A673 (cell line): ENCODE measurements at regions not wholly inside any gene's neighbourhood (a gene's known extent, or its start where the extent isn't known, plus 50 kb on each side); places are given as distances from the start of the nearest gene placed in this dataset.

Experiments
- BruUV-seq: library from RNA; stranded (reverse); fragments of 400-500 nt; replicated peaks from 2 replicates; lab custom pipeline; 2021; lab: Mats Ljungman, UMichigan
- CTCF ChIA-PET: fragments of 300-600 bp; sonication (Branson Sonifier 250); formaldehyde crosslinking; loops from one replicate; lab custom pipeline; 2022; ENCODE audit warnings: antibody characterized with exemption; lab: Charles Lee
- POLR2A ChIA-PET: fragments of 300-600 bp; sonication (Branson Sonifier 250); formaldehyde crosslinking; loops from one replicate; lab custom pipeline; 2022; ENCODE audit warnings: antibody characterized with exemption; ENCODE audit not compliant: low non-redundant PET; lab: Charles Lee
- DNase-seq: peaks from one replicate; pipeline ENCODE4 v3.0.0-alpha.2; 2015; ENCODE audit warnings: low spot score
- H3K27ac ChIP-seq: fragments of 200-600 bp; sonication (generic); 2 replicates; pipeline ENCODE4 v1.5.1; 2016; ENCODE audit warnings: mixed run types, low read depth, mild to moderate bottlenecking, mixed read lengths, antibody characterized with exemption, low read length; ENCODE audit not compliant: poor library complexity, severe bottlenecking
- H3K27me3 ChIP-seq: fragments of 200-600 bp; sonication (generic); replicated peaks from 2 replicates; pipeline ENCODE4 v1.6.1; 2017; ENCODE audit warnings: mixed run types, low read depth, mild to moderate bottlenecking, mixed read lengths, antibody characterized with exemption, low read length; ENCODE audit not compliant: insufficient read depth, poor library complexity
- H3K36me3 ChIP-seq: fragments of 200-600 bp; sonication (generic); 2 replicates; pipeline ENCODE4 v1.6.1; 2016; ENCODE audit warnings: mixed run types, mild to moderate bottlenecking, mixed read lengths, antibody characterized with exemption, low read length; ENCODE audit not compliant: insufficient read depth, poor library complexity, severe bottlenecking
- H3K4me1 ChIP-seq: fragments of 200-600 bp; sonication (generic); 2 replicates; pipeline ENCODE4 v1.6.1; 2017; ENCODE audit warnings: mixed run types, mild to moderate bottlenecking, mixed read lengths, antibody characterized with exemption, low read length; ENCODE audit not compliant: insufficient read depth, poor library complexity, severe bottlenecking
- H3K4me3 ChIP-seq: fragments of 200-600 bp; sonication (generic); 2 replicates; pipeline ENCODE4 v1.5.1; 2016; ENCODE audit warnings: low read depth, mixed run types, mild to moderate bottlenecking, mixed read lengths, low read length; ENCODE audit not compliant: poor library complexity, severe bottlenecking
- H3K9me3 ChIP-seq: fragments of 200-600 bp; sonication (generic); 2 replicates; pipeline ENCODE4 v1.6.1; 2016; ENCODE audit warnings: mixed run types, low read depth, mild to moderate bottlenecking, mixed read lengths, antibody characterized with exemption, low read length; ENCODE audit not compliant: poor library complexity, severe bottlenecking
- EZH2 ChIP-seq: fragments of 200-600 bp; sonication (generic); IDR thresholded peaks from 2 replicates; pipeline ENCODE4 v1.6.1; 2017; ENCODE audit warnings: borderline replicate concordance, low read depth, mild to moderate bottlenecking, mixed read lengths, antibody characterized with exemption, low read length; ENCODE audit not compliant: poor library complexity, severe bottlenecking
- intact Hi-C: fragments of 100-400 bp; cut with micrococcal nuclease; formaldehyde crosslinking; loops from one replicate; pipeline ENCODE4 v1.10.0; 2022; ENCODE audit not compliant: unreplicated experiment
- TF ChIP-seq, protein P1 (sequence below): fragments of 300-800, 200-600 bp; sonication (generic); conservative IDR thresholded peaks from 2 replicates; pipeline ENCODE4 v1.5.1; 2017; ENCODE audit warnings: low read depth, mild to moderate bottlenecking, antibody characterized with exemption, low read length, moderate library complexity, mixed read lengths

DNA sequence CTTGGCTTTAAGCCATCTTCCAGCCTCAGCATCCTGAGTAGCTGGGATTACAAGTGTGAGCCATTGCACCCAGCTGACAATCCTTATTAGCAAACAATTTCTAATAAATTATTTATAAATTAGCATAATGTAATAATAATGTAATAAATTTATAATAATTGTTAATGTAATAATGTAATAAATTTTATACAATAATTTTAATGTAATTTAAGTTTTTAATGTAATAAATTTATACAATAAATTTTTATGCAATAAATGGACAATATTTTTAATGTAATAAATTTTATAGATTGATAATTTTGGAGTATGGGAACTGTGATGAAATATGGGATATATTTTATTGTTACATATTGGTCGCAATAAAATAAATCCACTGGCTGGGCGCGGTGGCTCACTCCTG lies 1457.5 kb downstream of the KCNT2 start:
- Histone ChIP-seq H3K27ac (no peak overlapping the region), H3K4me1 (no peaks in the 10 kb centered on the region), H3K4me3 (no peak overlapping the region), H3K9me3 (no peaks in the 10 kb centered on the region), H3K36me3 (no peaks in the 10 kb centered on the region), H3K27me3 (no peaks in the 10 kb centered on the region)
- no peak for TF ChIP-seq EZH2
- TF ChIP-seq, protein P1, sequence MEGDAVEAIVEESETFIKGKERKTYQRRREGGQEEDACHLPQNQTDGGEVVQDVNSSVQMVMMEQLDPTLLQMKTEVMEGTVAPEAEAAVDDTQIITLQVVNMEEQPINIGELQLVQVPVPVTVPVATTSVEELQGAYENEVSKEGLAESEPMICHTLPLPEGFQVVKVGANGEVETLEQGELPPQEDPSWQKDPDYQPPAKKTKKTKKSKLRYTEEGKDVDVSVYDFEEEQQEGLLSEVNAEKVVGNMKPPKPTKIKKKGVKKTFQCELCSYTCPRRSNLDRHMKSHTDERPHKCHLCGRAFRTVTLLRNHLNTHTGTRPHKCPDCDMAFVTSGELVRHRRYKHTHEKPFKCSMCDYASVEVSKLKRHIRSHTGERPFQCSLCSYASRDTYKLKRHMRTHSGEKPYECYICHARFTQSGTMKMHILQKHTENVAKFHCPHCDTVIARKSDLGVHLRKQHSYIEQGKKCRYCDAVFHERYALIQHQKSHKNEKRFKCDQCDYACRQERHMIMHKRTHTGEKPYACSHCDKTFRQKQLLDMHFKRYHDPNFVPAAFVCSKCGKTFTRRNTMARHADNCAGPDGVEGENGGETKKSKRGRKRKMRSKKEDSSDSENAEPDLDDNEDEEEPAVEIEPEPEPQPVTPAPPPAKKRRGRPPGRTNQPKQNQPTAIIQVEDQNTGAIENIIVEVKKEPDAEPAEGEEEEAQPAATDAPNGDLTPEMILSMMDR = no peak
- intact Hi-C loops = no loop called here
- CTCF ChIA-PET = no interaction called here
- no peak for DNase-seq
- no TSS peak for BruUV-seq
- POLR2A ChIA-PET = no interaction called here

DNA sequence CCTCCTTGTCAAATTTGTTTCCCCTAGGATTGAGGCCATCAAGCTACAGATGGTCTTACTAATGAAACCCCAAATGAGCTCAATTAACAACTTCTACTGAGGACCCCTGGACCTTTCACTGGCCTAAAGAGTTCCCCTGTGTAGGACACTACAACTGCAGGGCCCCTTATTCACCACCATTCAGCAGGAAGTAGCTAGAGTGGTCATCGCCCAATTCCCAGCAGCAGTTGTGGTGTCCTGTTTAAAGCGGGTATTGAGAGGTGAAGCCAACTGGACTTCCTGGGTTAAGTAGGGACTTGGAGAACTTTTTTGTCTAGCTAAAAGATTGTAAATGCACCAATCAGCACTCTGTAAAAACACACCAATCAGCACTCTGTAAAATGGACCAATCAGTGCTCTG lies 1466.9 kb downstream of the KCNT2 start:
- intact Hi-C loops = no loop called here
- Histone ChIP-seq H3K4me3 (no peak overlapping the region), H3K9me3 (peaks cover 3% of the 10 kb centered on the region), H3K27ac (no peak overlapping the region), H3K4me1 (no peaks in the 10 kb centered on the region), H3K36me3 (no peaks in the 10 kb centered on the region), H3K27me3 (no peaks in the 10 kb centered on the region)
- BruUV-seq = no TSS peak
- ChIA-PET POLR2A (no interaction called here), CTCF (no interaction called here)
- TF ChIP-seq, protein P1 = no peak
- no peak for TF ChIP-seq EZH2
- DNase-seq = no peak

DNA sequence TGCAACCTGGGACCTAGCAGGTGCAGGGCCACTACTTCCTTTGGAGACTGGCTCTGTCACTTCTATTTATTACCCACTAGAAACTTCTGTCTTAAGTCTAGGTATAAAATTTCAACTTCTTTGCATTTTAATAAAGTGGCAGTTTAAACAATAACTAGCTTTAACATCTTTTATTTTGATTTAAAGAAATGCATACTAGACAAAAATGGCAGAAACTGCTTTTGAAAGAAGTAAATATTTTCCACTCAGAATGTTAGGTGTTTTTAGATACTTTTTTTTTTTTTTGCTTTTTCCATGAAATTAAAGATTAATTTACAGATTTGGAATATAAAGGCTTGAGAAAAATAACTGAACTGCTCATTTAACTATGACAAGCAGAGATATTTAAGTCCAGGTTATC lies 1477.6 kb downstream of the KCNT2 start:
- ChIA-PET CTCF (no interaction called here), POLR2A (no interaction called here)
- no peak for DNase-seq
- Histone ChIP-seq H3K4me3 (no peak overlapping the region), H3K36me3 (no peaks in the 10 kb centered on the region), H3K9me3 (no peaks in the 10 kb centered on the region), H3K4me1 (no peaks in the 10 kb centered on the region), H3K27me3 (no peaks in the 10 kb centered on the region), H3K27ac (no peak overlapping the region)
- TF ChIP-seq, protein P1 = no peak
- no peak for TF ChIP-seq EZH2
- intact Hi-C loops = no loop called here
- no TSS peak for BruUV-seq
